ENCODE measurements at regions not wholly inside any gene's neighbourhood (a gene's known extent, or its start where the extent isn't known, plus 50 kb on each side); places are given as distances from the start of the nearest gene placed in this dataset.

DNA sequence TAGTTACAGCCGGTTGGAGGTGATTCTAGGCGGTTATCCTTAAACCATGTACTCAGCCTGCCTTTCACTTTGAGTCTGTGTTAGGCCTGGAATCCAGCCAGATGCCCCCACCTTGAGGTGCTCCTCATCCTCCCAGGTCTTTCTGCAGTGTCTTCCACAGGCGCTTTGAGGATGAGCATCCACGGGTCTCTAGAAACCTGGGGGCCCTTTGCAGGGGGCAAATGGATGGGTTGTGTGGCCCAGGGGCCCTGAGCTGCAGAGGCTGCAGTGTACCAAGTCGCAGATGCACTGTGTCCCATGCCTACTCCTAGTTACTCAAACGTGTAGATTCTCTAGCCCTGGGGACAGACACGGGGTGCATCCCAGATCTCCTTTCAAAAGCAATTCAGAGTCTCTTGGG, 242.1 kb upstream of the IRX1 start:
- TF ChIP-seq, protein P1, sequence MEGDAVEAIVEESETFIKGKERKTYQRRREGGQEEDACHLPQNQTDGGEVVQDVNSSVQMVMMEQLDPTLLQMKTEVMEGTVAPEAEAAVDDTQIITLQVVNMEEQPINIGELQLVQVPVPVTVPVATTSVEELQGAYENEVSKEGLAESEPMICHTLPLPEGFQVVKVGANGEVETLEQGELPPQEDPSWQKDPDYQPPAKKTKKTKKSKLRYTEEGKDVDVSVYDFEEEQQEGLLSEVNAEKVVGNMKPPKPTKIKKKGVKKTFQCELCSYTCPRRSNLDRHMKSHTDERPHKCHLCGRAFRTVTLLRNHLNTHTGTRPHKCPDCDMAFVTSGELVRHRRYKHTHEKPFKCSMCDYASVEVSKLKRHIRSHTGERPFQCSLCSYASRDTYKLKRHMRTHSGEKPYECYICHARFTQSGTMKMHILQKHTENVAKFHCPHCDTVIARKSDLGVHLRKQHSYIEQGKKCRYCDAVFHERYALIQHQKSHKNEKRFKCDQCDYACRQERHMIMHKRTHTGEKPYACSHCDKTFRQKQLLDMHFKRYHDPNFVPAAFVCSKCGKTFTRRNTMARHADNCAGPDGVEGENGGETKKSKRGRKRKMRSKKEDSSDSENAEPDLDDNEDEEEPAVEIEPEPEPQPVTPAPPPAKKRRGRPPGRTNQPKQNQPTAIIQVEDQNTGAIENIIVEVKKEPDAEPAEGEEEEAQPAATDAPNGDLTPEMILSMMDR (conservative IDR thresholded peaks at IDR 0.05; ENCODE audit: low read depth in 2 of 2), result no peak
- TF ChIP-seq POLR2AphosphoS5 (IDR thresholded peaks at IDR 0.05; ENCODE audit: low read depth) (no peak), EZH2 (IDR thresholded peaks at IDR 0.05; ENCODE audit: low read depth, unreplicated experiment) (no peak), CREB1 (CRISPR knock-in tag; IDR thresholded peaks at IDR 0.05; ENCODE audit: low read depth) (no peak), ZNF114 (CRISPR knock-in tag; IDR thresholded peaks at IDR 0.05) (no peak), EZH2phosphoT487 (IDR thresholded peaks at IDR 0.05; ENCODE audit: unreplicated experiment) (no peak), STAT1 (IDR thresholded peaks at IDR 0.05; ENCODE audit: unreplicated experiment) (no peak), JUNB (IDR thresholded peaks at IDR 0.05; ENCODE audit: unreplicated experiment) (no peak), ZNF331 (CRISPR knock-in tag; IDR thresholded peaks at IDR 0.05; ENCODE audit: low read depth) (no peak), NANOG (IDR thresholded peaks at IDR 0.05; ENCODE audit: borderline replicate concordance) (no peak)
- TF ChIP-seq, protein P2, sequence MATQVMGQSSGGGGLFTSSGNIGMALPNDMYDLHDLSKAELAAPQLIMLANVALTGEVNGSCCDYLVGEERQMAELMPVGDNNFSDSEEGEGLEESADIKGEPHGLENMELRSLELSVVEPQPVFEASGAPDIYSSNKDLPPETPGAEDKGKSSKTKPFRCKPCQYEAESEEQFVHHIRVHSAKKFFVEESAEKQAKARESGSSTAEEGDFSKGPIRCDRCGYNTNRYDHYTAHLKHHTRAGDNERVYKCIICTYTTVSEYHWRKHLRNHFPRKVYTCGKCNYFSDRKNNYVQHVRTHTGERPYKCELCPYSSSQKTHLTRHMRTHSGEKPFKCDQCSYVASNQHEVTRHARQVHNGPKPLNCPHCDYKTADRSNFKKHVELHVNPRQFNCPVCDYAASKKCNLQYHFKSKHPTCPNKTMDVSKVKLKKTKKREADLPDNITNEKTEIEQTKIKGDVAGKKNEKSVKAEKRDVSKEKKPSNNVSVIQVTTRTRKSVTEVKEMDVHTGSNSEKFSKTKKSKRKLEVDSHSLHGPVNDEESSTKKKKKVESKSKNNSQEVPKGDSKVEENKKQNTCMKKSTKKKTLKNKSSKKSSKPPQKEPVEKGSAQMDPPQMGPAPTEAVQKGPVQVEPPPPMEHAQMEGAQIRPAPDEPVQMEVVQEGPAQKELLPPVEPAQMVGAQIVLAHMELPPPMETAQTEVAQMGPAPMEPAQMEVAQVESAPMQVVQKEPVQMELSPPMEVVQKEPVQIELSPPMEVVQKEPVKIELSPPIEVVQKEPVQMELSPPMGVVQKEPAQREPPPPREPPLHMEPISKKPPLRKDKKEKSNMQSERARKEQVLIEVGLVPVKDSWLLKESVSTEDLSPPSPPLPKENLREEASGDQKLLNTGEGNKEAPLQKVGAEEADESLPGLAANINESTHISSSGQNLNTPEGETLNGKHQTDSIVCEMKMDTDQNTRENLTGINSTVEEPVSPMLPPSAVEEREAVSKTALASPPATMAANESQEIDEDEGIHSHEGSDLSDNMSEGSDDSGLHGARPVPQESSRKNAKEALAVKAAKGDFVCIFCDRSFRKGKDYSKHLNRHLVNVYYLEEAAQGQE (IDR thresholded peaks at IDR 0.05; ENCODE audit: unreplicated experiment), result no peak
- TF ChIP-seq, protein P3, sequence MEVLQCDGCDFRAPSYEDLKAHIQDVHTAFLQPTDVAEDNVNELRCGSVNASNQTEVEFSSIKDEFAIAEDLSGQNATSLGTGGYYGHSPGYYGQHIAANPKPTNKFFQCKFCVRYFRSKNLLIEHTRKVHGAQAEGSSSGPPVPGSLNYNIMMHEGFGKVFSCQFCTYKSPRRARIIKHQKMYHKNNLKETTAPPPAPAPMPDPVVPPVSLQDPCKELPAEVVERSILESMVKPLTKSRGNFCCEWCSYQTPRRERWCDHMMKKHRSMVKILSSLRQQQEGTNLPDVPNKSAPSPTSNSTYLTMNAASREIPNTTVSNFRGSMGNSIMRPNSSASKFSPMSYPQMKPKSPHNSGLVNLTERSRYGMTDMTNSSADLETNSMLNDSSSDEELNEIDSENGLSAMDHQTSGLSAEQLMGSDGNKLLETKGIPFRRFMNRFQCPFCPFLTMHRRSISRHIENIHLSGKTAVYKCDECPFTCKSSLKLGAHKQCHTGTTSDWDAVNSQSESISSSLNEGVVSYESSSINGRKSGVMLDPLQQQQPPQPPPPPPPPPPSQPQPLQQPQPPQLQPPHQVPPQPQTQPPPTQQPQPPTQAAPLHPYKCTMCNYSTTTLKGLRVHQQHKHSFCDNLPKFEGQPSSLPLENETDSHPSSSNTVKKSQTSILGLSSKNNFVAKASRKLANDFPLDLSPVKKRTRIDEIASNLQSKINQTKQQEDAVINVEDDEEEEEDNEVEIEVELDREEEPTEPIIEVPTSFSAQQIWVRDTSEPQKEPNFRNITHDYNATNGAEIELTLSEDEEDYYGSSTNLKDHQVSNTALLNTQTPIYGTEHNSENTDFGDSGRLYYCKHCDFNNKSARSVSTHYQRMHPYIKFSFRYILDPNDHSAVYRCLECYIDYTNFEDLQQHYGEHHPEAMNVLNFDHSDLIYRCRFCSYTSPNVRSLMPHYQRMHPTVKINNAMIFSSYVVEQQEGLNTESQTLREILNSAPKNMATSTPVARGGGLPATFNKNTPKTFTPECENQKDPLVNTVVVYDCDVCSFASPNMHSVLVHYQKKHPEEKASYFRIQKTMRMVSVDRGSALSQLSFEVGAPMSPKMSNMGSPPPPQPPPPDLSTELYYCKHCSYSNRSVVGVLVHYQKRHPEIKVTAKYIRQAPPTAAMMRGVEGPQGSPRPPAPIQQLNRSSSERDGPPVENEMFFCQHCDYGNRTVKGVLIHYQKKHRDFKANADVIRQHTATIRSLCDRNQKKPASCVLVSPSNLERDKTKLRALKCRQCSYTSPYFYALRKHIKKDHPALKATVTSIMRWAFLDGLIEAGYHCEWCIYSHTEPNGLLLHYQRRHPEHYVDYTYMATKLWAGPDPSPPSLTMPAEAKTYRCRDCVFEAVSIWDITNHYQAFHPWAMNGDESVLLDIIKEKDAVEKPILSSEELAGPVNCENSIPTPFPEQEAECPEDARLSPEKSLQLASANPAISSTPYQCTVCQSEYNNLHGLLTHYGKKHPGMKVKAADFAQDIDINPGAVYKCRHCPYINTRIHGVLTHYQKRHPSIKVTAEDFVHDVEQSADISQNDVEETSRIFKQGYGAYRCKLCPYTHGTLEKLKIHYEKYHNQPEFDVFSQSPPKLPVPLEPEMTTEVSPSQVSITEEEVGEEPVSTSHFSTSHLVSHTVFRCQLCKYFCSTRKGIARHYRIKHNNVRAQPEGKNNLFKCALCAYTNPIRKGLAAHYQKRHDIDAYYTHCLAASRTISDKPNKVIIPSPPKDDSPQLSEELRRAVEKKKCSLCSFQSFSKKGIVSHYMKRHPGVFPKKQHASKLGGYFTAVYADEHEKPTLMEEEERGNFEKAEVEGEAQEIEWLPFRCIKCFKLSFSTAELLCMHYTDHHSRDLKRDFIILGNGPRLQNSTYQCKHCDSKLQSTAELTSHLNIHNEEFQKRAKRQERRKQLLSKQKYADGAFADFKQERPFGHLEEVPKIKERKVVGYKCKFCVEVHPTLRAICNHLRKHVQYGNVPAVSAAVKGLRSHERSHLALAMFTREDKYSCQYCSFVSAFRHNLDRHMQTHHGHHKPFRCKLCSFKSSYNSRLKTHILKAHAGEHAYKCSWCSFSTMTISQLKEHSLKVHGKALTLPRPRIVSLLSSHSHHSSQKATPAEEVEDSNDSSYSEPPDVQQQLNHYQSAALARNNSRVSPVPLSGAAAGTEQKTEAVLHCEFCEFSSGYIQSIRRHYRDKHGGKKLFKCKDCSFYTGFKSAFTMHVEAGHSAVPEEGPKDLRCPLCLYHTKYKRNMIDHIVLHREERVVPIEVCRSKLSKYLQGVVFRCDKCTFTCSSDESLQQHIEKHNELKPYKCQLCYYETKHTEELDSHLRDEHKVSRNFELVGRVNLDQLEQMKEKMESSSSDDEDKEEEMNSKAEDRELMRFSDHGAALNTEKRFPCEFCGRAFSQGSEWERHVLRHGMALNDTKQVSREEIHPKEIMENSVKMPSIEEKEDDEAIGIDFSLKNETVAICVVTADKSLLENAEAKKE (CRISPR knock-in tag; IDR thresholded peaks at IDR 0.05), result no peak
- TF ChIP-seq, protein P4, sequence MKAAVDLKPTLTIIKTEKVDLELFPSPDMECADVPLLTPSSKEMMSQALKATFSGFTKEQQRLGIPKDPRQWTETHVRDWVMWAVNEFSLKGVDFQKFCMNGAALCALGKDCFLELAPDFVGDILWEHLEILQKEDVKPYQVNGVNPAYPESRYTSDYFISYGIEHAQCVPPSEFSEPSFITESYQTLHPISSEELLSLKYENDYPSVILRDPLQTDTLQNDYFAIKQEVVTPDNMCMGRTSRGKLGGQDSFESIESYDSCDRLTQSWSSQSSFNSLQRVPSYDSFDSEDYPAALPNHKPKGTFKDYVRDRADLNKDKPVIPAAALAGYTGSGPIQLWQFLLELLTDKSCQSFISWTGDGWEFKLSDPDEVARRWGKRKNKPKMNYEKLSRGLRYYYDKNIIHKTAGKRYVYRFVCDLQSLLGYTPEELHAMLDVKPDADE (IDR thresholded peaks at IDR 0.05), result no peak
